HEK293T (cell line): ENCODE measurements at regions not wholly inside any gene's neighbourhood (a gene's known extent, or its start where the extent isn't known, plus 50 kb on each side); places are given as distances from the start of the nearest gene placed in this dataset.

Source experiments
- BHLHE40 ChIP-seq: fragments of 450-650 bp; IDR thresholded peaks from 2 replicates; pipeline ENCODE4 v1.6.1; 2016; ENCODE audit warnings: mild to moderate bottlenecking, moderate library complexity, borderline replicate concordance
- ELF4 ChIP-seq: fragments of 450-650 bp; IDR thresholded peaks from 2 replicates; pipeline ENCODE4 v1.6.1; 2017; ENCODE audit warnings: antibody characterized with exemption
- FOXK2 ChIP-seq: fragments of 450-650 bp; IDR thresholded peaks from 2 replicates; pipeline ENCODE4 v1.6.1; 2016; ENCODE audit warnings: mild to moderate bottlenecking
- FOXM1 ChIP-seq: fragments of 450-650 bp; IDR thresholded peaks from 2 replicates; pipeline ENCODE4 v1.6.1; 2017; ENCODE audit warnings: mild to moderate bottlenecking, borderline replicate concordance
- HDGF ChIP-seq: fragments of 450-650 bp; IDR thresholded peaks from 2 replicates; pipeline ENCODE4 v1.6.1; 2017; ENCODE audit warnings: antibody characterized with exemption, borderline replicate concordance
- NFRKB ChIP-seq: fragments of 450-650 bp; IDR thresholded peaks from 2 replicates; pipeline ENCODE4 v1.6.1; 2016; ENCODE audit warnings: mild to moderate bottlenecking, moderate library complexity
- SP1 ChIP-seq: fragments of 450-650 bp; IDR thresholded peaks from 2 replicates; pipeline ENCODE4 v1.6.1; 2017
- TARDBP ChIP-seq: fragments of 450-650 bp; IDR thresholded peaks from 2 replicates; pipeline ENCODE4 v1.6.1; 2016

DNA sequence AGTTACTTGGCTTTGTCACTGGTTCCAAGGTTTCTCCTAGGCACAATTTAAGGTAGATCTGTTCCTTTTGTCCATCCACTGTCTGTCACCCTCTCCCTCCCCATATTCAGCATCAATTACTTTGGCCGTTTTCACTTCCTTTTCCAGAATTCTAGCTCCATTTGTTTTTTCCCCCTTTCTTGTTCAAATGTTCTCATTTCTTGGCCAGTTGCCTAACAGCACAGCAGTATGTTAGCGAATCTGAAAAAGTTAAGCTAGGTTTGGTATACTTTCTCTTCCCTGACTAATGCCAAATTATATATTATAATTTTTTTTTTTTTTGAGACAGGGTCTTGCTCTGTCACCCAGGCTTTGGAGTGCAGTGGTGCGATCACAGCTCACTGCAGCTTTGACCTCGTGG is 409.1 kb upstream of the TEX13C start:
- no peak for TF ChIP-seq FOXK2
- TF ChIP-seq HDGF: no peak
- TF ChIP-seq BHLHE40: no peak
- TF ChIP-seq NFRKB: no peak
- no peak for TF ChIP-seq SP1
- TF ChIP-seq FOXM1: no peak
- no peak for TF ChIP-seq TARDBP
- TF ChIP-seq ELF4: no peak
